ENCODE measurements at regions not wholly inside any gene's neighbourhood (a gene's known extent, or its start where the extent isn't known, plus 50 kb on each side); places are given as distances from the start of the nearest gene placed in this dataset.

- TF ChIP-seq EZH2 (optimal IDR thresholded peaks at IDR 0.05; ENCODE audit: low read depth, low read length) (no peak), CTCF (IDR thresholded peaks at IDR 0.05; ENCODE audit: low read length) (no peak)
Measured at GRCh38 chr13:18978447-18978846, 203.2 kb downstream of the TUBA3C start.

All from MM.1S (cell line).